HEK293T (cell line): ENCODE measurements at regions not wholly inside any gene's neighbourhood (a gene's known extent, or its start where the extent isn't known, plus 50 kb on each side); places are given as distances from the start of the nearest gene placed in this dataset.

ENCODE experiments used
- BHLHE40 ChIP-seq: fragments of 450-650 bp; IDR thresholded peaks from 2 replicates; pipeline ENCODE4 v1.6.1; 2016; ENCODE audit warnings: mild to moderate bottlenecking, moderate library complexity, borderline replicate concordance
- CTBP1 ChIP-seq: fragments of 450-650 bp; IDR thresholded peaks from 2 replicates; pipeline ENCODE4 v1.6.1; 2016; ENCODE audit warnings: borderline replicate concordance
- FOXK2 ChIP-seq: fragments of 450-650 bp; IDR thresholded peaks from 2 replicates; pipeline ENCODE4 v1.6.1; 2016; ENCODE audit warnings: mild to moderate bottlenecking
- FOXM1 ChIP-seq: fragments of 450-650 bp; IDR thresholded peaks from 2 replicates; pipeline ENCODE4 v1.6.1; 2017; ENCODE audit warnings: mild to moderate bottlenecking, borderline replicate concordance
- L3MBTL2 ChIP-seq: fragments of 450-650 bp; conservative IDR thresholded peaks from 2 replicates; pipeline ENCODE4 v1.6.1; 2016; ENCODE audit warnings: mild to moderate bottlenecking
- NFRKB ChIP-seq: fragments of 450-650 bp; IDR thresholded peaks from 2 replicates; pipeline ENCODE4 v1.6.1; 2016; ENCODE audit warnings: mild to moderate bottlenecking, moderate library complexity
- PKNOX1 ChIP-seq: fragments of 450-650 bp; IDR thresholded peaks from 2 replicates; pipeline ENCODE4 v1.6.1; 2016
- SP1 ChIP-seq: fragments of 450-650 bp; IDR thresholded peaks from 2 replicates; pipeline ENCODE4 v1.6.1; 2017
- SUZ12 ChIP-seq: fragments of 450-650 bp; IDR thresholded peaks from 2 replicates; pipeline ENCODE4 v1.6.1; 2016; ENCODE audit warnings: mild to moderate bottlenecking

GRCh38 chr3:5769825-5770224, 582.3 kb downstream of the EDEM1 start:
- TF ChIP-seq PKNOX1 (no peak), NFRKB (no peak), FOXM1 (no peak), BHLHE40 (no peak), SP1 (no peak), FOXK2 (no peak), SUZ12 (no peak), CTBP1 (no peak), L3MBTL2 (no peak)
